Tibial artery (tissue), 4 donors: ENCODE measurements at regions not wholly inside any gene's neighbourhood (a gene's known extent, or its start where the extent isn't known, plus 50 kb on each side); places are given as distances from the start of the nearest gene placed in this dataset.

Experiments
- DNase-seq, 2 donors: peaks; one replicate each; pipeline ENCODE4 v3.0.0-alpha.2; 2019
- H3K27ac ChIP-seq, 2 donors: fragments of 200-600 bp; sonication (generic) in 1 of 2; 1 replicate in 1 of 2; 2 replicates in 1 of 2; pipeline ENCODE4 v1.5.1; 2018 to 2019; ENCODE audit warnings: mild to moderate bottlenecking in 1 of 2
- H3K27me3 ChIP-seq, 2 donors: fragments of 200-600 bp; sonication (generic) in 1 of 2; one replicate each; pipeline versions ENCODE4 v1.5.1 to v1.6.0; 2016 to 2019
- H3K36me3 ChIP-seq, 3 donors: fragments of 200-600 bp; sonication (generic) in 2 of 3; one replicate each; pipeline ENCODE4 v1.5.1; 2016 to 2019; ENCODE audit warnings: mild to moderate bottlenecking in 2 of 3
- H3K4me1 ChIP-seq, 4 donors: fragments of 200-600 bp; sonication (generic) in 2 of 4; 1 replicate in 3 of 4; 2 replicates in 1 of 4; pipeline ENCODE4 v1.5.1; 2016 to 2019
- H3K4me3 ChIP-seq, 2 donors: fragments of 200-600 bp; sonication (generic) in 1 of 2; 1 replicate in 1 of 2; 2 replicates in 1 of 2; pipeline ENCODE4 v1.5.1; 2018 to 2019; ENCODE audit warnings: mild to moderate bottlenecking in 2 of 2
- H3K9me3 ChIP-seq, 3 donors: fragments of 200-600 bp; sonication (generic) in 1 of 3; one replicate each; pipeline ENCODE4 v1.5.1; 2016 to 2019
- CTCF ChIP-seq, 2 experiments: fragments of 200-600 bp in 1 of 2; fragments of 450-650 bp in 1 of 2; IDR thresholded peaks; one replicate each; pipeline ENCODE4 v1.5.1; 2017 to 2019; ENCODE audit warnings: antibody characterized with exemption in 2 of 2, mild to moderate bottlenecking in 1 of 2, moderate library complexity in 1 of 2
- intact Hi-C: fragments of 100-400 bp; cut with DNase I; formaldehyde crosslinking; loops from one replicate; pipeline ENCODE4 v1.15.0; 2023; ENCODE audit warnings: low total_unique reads

- H3K9me3 ChIP-seq = no peaks in the 10 kb centered on the region
- no peak overlapping the region for H3K4me3 ChIP-seq
- no peak for TF ChIP-seq CTCF (IDR thresholded peaks at IDR 0.05)
- no peak overlapping the region for H3K27ac ChIP-seq
- H3K36me3 ChIP-seq = no peaks in the 10 kb centered on the region
- no peaks in the 10 kb centered on the region for H3K27me3 ChIP-seq
- no peaks in the 10 kb centered on the region for H3K4me1 ChIP-seq
- DNase-seq = no peak
- intact Hi-C loops = no loop called here
Observed at GRCh38 chr2:190819840-190820301, 60.8 kb upstream of the GLS start.

GRCh38 chr2:190820416-190820815 lies 60.2 kb upstream of the GLS start:
- TF ChIP-seq CTCF (IDR thresholded peaks at IDR 0.05) = no peak
- no peak overlapping the region for H3K4me3 ChIP-seq
- DNase-seq = no peak
- no peaks in the 10 kb centered on the region for H3K4me1 ChIP-seq
- intact Hi-C loops = no loop called here
- H3K36me3 ChIP-seq = no peaks in the 10 kb centered on the region
- H3K9me3 ChIP-seq = no peaks in the 10 kb centered on the region
- H3K27ac ChIP-seq = no peak overlapping the region
- no peaks in the 10 kb centered on the region for H3K27me3 ChIP-seq

GRCh38 chr2:190822043-190822442 lies 58.6 kb upstream of the GLS start:
- Histone ChIP-seq H3K4me3 (no peak overlapping the region), H3K36me3 (no peaks in the 10 kb centered on the region), H3K9me3 (no peaks in the 10 kb centered on the region), H3K27me3 (no peaks in the 10 kb centered on the region), H3K27ac (no peak overlapping the region), H3K4me1 (no peaks in the 10 kb centered on the region)
- no peak for DNase-seq
- TF ChIP-seq CTCF (IDR thresholded peaks at IDR 0.05) = no peak
- intact Hi-C loops = no loop called here

GRCh38 chr2:190827720-190828119 lies 52.9 kb upstream of the GLS start:
- no peaks in the 10 kb centered on the region for H3K9me3 ChIP-seq
- no peaks in the 10 kb centered on the region for H3K27me3 ChIP-seq
- DNase-seq = no peak
- H3K4me1 ChIP-seq = no peaks in the 10 kb centered on the region
- no peaks in the 10 kb centered on the region for H3K36me3 ChIP-seq
- H3K4me3 ChIP-seq = no peak overlapping the region
- TF ChIP-seq CTCF (IDR thresholded peaks at IDR 0.05) = no peak
- no peak overlapping the region for H3K27ac ChIP-seq
- intact Hi-C loops = no loop called here

GRCh38 chr2:190829642-190830041 lies 51.0 kb upstream of the GLS start:
- intact Hi-C loops = no loop called here
- H3K36me3 ChIP-seq = no peaks in the 10 kb centered on the region
- peaks cover 0 to 5% (median 0%) of the 10 kb centered on the region in 4 donors for H3K4me1 ChIP-seq
- H3K27me3 ChIP-seq = no peaks in the 10 kb centered on the region
- no peak for TF ChIP-seq CTCF (IDR thresholded peaks at IDR 0.05)
- H3K4me3 ChIP-seq = no peak overlapping the region
- no peak for DNase-seq
- no peaks in the 10 kb centered on the region for H3K9me3 ChIP-seq
- H3K27ac ChIP-seq = no peak overlapping the region
